Loucy (cell line): ENCODE measurements at regions not wholly inside any gene's neighbourhood (a gene's known extent, or its start where the extent isn't known, plus 50 kb on each side); places are given as distances from the start of the nearest gene placed in this dataset.

Experiments used
- CTCF ChIP-seq: fragments of 200-600 bp; sonication (generic); conservative IDR thresholded peaks from 2 replicates; pipeline ENCODE4 v1.5.1; 2014; ENCODE audit warnings: mild to moderate bottlenecking, antibody characterized with exemption, low read length
- EZH2phosphoT487 ChIP-seq: fragments of 200-600 bp; IDR thresholded peaks from 2 replicates; pipeline ENCODE4 v1.6.1; 2018; ENCODE audit warnings: antibody characterized with exemption, mild to moderate bottlenecking, moderate library complexity, borderline replicate concordance

GRCh38 chr5:110268283-110268682 lies 458.2 kb downstream of the TMEM232 start:
- no peak for TF ChIP-seq CTCF
- TF ChIP-seq EZH2phosphoT487 = no peak
